GM19324 (cell line): ENCODE measurements at regions not wholly inside any gene's neighbourhood (a gene's known extent, or its start where the extent isn't known, plus 50 kb on each side); places are given as distances from the start of the nearest gene placed in this dataset.
"Not testable (repeated sequence)": the region's sequence is repeated elsewhere in the genome, so short reads cannot be mapped to it uniquely, and the experiment has no call there.

ENCODE experiments used
- ATAC-seq: cut with Tn5 transposase; IDR thresholded peaks from one replicate; pipeline ENCODE4 v1.9.1; 2021; ENCODE audit warnings: mild to moderate bottlenecking, moderate library complexity; ENCODE audit not compliant: unreplicated experiment, low FRiP score

- not testable (repeated sequence) for ATAC-seq
Observed at GRCh38 chr21:14623079-14623478, 77.0 kb upstream of the SAMSN1 start.

GRCh38 chr21:14620152-14620551, 74.0 kb upstream of the SAMSN1 start:
- no peak for ATAC-seq

- no peak for ATAC-seq
Observed at GRCh38 chr21:14617871-14618270, 71.8 kb upstream of the SAMSN1 start.

GRCh38 chr21:14617040-14617393, 70.9 kb upstream of the SAMSN1 start:
- no peak for ATAC-seq

GRCh38 chr21:14616380-14617039, 70.4 kb upstream of the SAMSN1 start:
- ATAC-seq: no peak

- no peak for ATAC-seq
Observed at GRCh38 chr21:14615359-14615974, 69.4 kb upstream of the SAMSN1 start.

GRCh38 chr21:14614287-14614686, 68.2 kb upstream of the SAMSN1 start:
- ATAC-seq: no peak

- ATAC-seq: no peak
Observed at GRCh38 chr21:14613486-14614224, 67.5 kb upstream of the SAMSN1 start.

GRCh38 chr21:14610119-14610518, 64.0 kb upstream of the SAMSN1 start:
- ATAC-seq: not testable (repeated sequence)

- ATAC-seq: no peak
Observed at GRCh38 chr21:14609274-14609673, 63.2 kb upstream of the SAMSN1 start.

GRCh38 chr21:14607262-14607661, 61.1 kb upstream of the SAMSN1 start:
- no peak for ATAC-seq

GRCh38 chr21:14603202-14603601, 57.1 kb upstream of the SAMSN1 start:
- no peak for ATAC-seq

GRCh38 chr21:14602382-14602958, 56.4 kb upstream of the SAMSN1 start:
- ATAC-seq: peak; percentile 82

GRCh38 chr21:14600569-14601297, 54.6 kb upstream of the SAMSN1 start:
- no peak for ATAC-seq

GRCh38 chr21:14598065-14598464, 52.0 kb upstream of the SAMSN1 start:
- no peak for ATAC-seq
